GM15510 (cell line): ENCODE measurements at regions not wholly inside any gene's neighbourhood (a gene's known extent, or its start where the extent isn't known, plus 50 kb on each side); places are given as distances from the start of the nearest gene placed in this dataset.

Source experiments
- POLR2A ChIP-seq: IDR thresholded peaks from 3 replicates; pipeline ENCODE4 v1.6.1; 2011; ENCODE audit warnings: borderline replicate concordance; ENCODE audit not compliant: insufficient read length; ENCODE audit errors: extremely low read depth

DNA sequence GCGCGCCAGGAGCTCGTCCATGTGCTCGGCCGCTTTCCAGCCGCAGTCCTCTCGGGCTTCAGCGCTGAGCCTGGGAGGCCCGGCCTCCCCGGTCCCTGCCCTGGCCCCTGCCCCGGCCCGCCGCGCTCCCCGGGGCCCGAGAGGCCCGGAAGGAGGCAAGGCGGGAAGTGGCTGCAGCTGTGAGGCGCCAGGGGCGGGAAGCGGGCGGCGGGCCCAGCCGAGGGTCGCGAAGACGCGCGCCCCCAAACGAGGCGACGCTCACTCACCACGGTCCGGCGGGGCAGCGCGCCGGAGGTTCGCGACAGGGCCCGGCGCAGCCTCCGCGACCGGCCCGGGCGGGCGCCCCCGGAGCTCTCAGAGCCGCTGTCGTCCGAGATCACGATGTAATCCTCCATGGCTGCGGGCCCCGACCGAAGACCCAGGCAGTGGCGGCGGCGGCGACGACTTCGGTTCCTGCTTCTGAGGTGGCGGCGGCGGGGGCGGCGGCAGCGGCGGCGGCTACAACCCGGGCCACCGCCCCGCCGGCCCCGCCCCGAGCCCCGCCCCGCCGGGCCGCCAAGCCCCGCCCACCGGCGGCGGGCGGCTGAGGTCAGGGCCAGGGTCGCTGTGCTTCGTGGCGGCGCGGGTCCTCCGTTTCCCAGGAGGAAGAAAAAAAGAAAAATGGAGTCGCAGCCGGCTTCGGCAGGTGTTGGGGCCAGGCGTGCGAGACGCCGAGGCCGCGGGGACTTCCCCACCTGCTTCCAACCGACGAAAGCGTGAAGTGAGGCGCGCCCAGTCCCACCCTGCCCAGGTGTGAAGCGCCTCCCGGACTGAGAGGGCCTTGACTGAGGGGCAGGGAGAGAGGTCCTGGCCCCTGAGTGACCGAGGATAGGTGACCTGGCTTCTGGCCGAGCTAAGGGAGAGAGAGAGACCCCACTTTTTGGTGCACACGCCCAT, 72.1 kb downstream of the B4GALT7 start:
- peak; percentile 29 for TF ChIP-seq POLR2A
